Ovary (tissue), 3 donors: ENCODE measurements at regions not wholly inside any gene's neighbourhood (a gene's known extent, or its start where the extent isn't known, plus 50 kb on each side); places are given as distances from the start of the nearest gene placed in this dataset.
"Not testable (repeated sequence)": the region's sequence is repeated elsewhere in the genome, so short reads cannot be mapped to it uniquely, and the experiment has no call there.

Source experiments
- POLR2A ChIP-seq: fragments of 450-650 bp; IDR thresholded peaks from one replicate; pipeline ENCODE4 v1.6.1; 2017; ENCODE audit warnings: antibody characterized with exemption, mild to moderate bottlenecking, moderate library complexity
- TF ChIP-seq, protein P1 (sequence below), 3 donors: fragments of 450-650 bp in 2 of 3; fragments of 200-600 bp in 1 of 3; IDR thresholded peaks; one replicate each; pipeline versions ENCODE4 v1.5.1 to v1.8.0; 2016 to 2022; ENCODE audit warnings: antibody characterized with exemption in 3 of 3, mild to moderate bottlenecking in 1 of 3
- donor health status: DM: no; HTN: no; CAD: no.

DNA sequence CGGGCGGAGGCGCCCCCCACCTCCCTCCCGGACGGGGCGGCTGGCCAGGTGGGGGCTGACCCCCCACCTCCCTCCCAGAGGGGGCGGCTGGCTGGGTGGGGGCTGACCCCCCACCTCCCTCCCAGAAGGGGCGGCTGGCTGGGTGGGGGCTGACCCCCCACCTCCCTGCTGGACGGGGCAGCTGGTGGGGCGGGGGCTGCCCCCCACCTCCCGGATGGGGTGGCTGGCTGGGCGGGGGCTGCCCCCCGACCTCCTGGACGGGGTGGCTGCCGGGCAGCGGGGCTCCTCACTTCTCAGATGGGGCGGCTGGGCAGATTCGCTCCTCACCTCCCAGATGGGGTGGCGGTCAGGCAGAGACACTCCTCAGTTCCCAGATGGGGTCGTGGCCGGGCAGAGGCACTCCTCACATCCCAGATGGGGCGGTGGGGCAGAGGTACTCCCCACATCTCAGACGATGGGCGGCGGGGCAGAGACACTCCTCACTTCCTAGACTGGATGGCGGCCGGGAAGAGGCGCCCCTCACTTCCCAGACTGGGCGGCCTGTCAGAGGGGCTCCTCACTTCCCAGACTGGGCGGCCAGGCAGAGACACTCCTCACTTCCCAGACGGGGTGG lies 178.1 kb upstream of the CLINT1 start:
- TF ChIP-seq, protein P1, sequence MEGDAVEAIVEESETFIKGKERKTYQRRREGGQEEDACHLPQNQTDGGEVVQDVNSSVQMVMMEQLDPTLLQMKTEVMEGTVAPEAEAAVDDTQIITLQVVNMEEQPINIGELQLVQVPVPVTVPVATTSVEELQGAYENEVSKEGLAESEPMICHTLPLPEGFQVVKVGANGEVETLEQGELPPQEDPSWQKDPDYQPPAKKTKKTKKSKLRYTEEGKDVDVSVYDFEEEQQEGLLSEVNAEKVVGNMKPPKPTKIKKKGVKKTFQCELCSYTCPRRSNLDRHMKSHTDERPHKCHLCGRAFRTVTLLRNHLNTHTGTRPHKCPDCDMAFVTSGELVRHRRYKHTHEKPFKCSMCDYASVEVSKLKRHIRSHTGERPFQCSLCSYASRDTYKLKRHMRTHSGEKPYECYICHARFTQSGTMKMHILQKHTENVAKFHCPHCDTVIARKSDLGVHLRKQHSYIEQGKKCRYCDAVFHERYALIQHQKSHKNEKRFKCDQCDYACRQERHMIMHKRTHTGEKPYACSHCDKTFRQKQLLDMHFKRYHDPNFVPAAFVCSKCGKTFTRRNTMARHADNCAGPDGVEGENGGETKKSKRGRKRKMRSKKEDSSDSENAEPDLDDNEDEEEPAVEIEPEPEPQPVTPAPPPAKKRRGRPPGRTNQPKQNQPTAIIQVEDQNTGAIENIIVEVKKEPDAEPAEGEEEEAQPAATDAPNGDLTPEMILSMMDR (IDR thresholded peaks at IDR 0.05) = not testable (repeated sequence)
- TF ChIP-seq POLR2A = not testable (repeated sequence)
